ENCODE measurements at regions not wholly inside any gene's neighbourhood (a gene's known extent, or its start where the extent isn't known, plus 50 kb on each side); places are given as distances from the start of the nearest gene placed in this dataset.

DNA sequence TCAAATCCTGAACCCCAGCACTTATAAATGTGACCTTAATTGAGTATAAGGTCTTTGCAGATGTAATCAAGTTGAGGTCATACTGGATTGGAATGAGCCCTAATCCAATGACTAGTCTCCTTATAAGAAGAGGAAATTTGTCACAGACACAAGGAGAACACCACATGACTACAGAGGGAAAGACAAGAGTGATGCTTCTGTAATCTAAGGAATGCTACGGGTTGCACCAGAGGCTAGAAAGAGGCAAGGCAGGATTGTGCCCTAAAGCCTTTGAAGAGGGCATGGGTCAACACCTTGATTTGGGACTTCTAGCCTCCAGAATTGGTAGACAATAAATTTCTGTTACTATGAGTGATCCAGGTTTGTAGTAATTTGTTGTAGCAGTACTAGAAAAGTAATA is 135.0 kb downstream of the FOXG1 start:
- TF ChIP-seq POLR2A (IDR thresholded peaks at IDR 0.05; ENCODE audit: low read length), result no peak
- TF ChIP-seq GATA1 (IDR thresholded peaks at IDR 0.05; ENCODE audit: low read depth, low read length), result no peak
- DNase-seq, result no peak

DNA sequence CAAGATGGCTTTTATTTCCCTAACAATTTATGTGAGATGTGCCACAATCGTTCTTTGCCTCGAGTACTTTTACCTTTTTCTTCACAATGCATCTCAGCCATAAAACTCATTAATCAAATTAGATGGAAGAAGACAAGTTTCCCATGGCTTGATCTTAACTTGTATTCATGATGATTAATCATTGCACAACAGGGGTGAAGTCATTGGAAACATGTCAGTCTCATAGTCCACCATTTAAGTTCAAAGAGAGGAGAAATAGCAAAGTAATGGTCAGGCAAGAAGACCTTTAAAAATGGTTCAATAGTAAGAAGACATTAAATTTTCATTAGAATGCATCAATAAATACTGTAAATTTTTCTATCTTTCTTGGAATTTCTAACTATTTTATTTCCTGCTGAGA is 136.3 kb downstream of the FOXG1 start:
- TF ChIP-seq GATA1 (IDR thresholded peaks at IDR 0.05; ENCODE audit: low read depth, low read length) (no peak), POLR2A (IDR thresholded peaks at IDR 0.05; ENCODE audit: low read length) (no peak)
- DNase-seq, result no peak

DNA sequence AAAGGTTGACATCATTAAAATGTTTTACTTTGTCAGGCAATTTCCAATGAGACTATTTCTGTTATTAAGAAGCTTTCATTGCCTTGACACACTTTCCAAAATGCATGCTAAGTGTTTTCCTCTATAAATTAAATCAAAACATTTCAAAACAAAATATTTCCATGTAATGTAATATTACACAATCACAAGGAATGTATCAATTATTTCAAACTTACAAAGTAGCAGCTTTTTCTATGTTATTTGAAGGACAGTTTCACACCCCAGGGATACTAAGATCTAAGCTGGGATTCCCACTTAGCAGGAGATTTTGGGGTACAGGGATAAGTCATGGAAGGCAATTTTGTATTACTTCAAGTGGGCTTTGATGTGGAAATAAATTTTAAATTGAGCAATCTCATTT is 144.9 kb downstream of the FOXG1 start:
- no peak for DNase-seq
- no peak for TF ChIP-seq GATA1 (IDR thresholded peaks at IDR 0.05; ENCODE audit: low read depth, low read length)
- TF ChIP-seq POLR2A (IDR thresholded peaks at IDR 0.05; ENCODE audit: low read length), result no peak

DNA sequence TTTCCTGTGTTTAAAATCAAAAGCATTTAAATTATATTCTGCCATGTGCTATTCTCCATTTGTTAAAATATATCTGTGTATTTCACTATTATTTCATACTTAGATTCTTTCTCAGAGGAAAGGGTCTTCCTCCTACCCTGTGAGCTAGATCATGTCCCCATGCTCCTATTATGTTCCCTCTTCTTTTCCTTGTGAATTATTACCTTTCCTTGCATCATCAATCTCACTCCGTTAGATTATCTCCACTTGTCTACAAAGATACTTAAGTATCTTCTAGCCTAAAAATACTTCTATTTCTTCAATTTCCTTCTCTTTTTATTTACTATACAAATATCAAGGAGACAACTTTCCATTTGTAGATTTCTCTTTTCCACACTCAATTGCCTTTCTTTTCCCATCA is 146.5 kb downstream of the FOXG1 start:
- TF ChIP-seq GATA1 (IDR thresholded peaks at IDR 0.05; ENCODE audit: low read depth, low read length), result no peak
- no peak for TF ChIP-seq POLR2A (IDR thresholded peaks at IDR 0.05; ENCODE audit: low read length)
- no peak for DNase-seq

- DNase-seq, result no peak
- TF ChIP-seq POLR2A (IDR thresholded peaks at IDR 0.05; ENCODE audit: low read length) (no peak), GATA1 (IDR thresholded peaks at IDR 0.05; ENCODE audit: low read depth, low read length) (no peak)
These were observed 159.5 kb downstream of the FOXG1 start for GRCh38 chr14:28926122-28926521.

GRCh38 chr14:28931999-28932398 is 165.4 kb downstream of the FOXG1 start:
- no peak for DNase-seq
- TF ChIP-seq GATA1 (IDR thresholded peaks at IDR 0.05; ENCODE audit: low read depth, low read length), result no peak
- no peak for TF ChIP-seq POLR2A (IDR thresholded peaks at IDR 0.05; ENCODE audit: low read length)

DNA sequence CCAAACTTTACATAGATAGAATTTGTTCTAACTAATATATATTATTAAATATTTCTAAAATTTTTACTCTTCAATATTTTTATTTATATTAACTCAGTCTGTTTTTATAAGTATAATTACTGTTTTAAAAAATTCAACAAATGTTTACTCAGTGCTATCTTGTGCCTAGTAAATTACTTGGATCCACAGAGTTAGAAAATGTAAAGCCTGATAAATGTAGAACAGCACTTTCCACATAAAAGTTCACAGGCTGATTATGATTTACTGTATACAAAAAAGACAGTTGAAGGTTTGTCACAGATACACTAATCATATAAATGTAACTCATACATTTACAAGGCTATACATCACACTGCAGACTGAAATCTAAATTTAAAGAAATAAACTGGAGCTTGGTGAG is 170.0 kb downstream of the FOXG1 start:
- no peak for TF ChIP-seq GATA1 (IDR thresholded peaks at IDR 0.05; ENCODE audit: low read depth, low read length)
- DNase-seq, result no peak

GRCh38 chr14:28941758-28942157 is 175.2 kb downstream of the FOXG1 start:
- TF ChIP-seq GATA1 (IDR thresholded peaks at IDR 0.05; ENCODE audit: low read depth, low read length) (no peak), POLR2A (IDR thresholded peaks at IDR 0.05; ENCODE audit: low read length) (no peak)
- no peak for DNase-seq

GRCh38 chr14:28944605-28945004 is 178.0 kb downstream of the FOXG1 start:
- no peak for DNase-seq

DNA sequence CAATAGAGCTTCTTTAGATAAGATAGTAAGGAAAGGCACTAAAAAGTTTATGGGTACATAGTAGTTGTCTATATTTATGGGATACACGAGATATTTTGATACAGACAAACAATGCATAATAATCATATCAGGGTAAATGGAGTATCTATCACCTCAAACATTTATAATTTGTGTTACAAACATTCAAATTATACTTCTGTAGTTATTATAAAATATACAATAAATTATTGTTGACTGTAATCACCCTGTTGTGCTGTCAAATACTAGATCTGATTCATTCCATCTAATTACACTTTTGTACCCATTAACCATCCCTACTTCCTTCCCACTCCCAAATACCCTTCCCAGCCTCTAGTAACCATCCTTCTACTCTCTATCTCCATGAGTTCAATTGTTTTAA is 179.7 kb downstream of the FOXG1 start:
- no peak for DNase-seq

More at GRCh38 chr14:28944605-28945004, 178.0 kb downstream of the FOXG1 start:
- TF ChIP-seq GATA1 (IDR thresholded peaks at IDR 0.05; ENCODE audit: low read depth, low read length) (no peak), POLR2A (IDR thresholded peaks at IDR 0.05; ENCODE audit: low read length) (no peak)

GRCh38 chr14:28949503-28949902 is 182.9 kb downstream of the FOXG1 start:
- TF ChIP-seq GATA1 (IDR thresholded peaks at IDR 0.05; ENCODE audit: low read depth, low read length) (no peak), POLR2A (IDR thresholded peaks at IDR 0.05; ENCODE audit: low read length) (no peak)
- no peak for DNase-seq

More for the DNA sequence above, 179.7 kb downstream of the FOXG1 start:
- TF ChIP-seq POLR2A (IDR thresholded peaks at IDR 0.05; ENCODE audit: low read length) (no peak), GATA1 (IDR thresholded peaks at IDR 0.05; ENCODE audit: low read depth, low read length) (no peak)

DNA sequence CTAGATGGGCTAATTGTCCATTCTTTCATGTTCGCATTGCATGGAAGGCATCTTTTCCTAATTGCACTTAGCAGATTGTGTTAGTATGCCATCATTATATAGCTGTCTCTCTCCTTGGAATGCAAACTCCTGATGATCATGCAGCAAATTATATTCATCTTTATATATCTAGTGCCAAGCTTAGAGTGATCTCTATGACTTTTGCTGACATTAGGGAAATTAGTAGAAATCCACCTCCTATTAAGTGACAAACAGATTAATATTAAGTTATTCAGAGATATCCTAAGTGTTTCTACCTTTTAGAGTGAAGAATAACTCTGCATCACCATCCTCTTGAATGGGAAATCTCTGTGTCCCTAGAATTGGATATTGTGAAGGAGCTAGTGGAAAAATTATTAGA is 185.6 kb downstream of the FOXG1 start:
- no peak for DNase-seq
- no peak for TF ChIP-seq GATA1 (IDR thresholded peaks at IDR 0.05; ENCODE audit: low read depth, low read length)
- TF ChIP-seq POLR2A (IDR thresholded peaks at IDR 0.05; ENCODE audit: low read length), result no peak

- no peak for TF ChIP-seq POLR2A (IDR thresholded peaks at IDR 0.05; ENCODE audit: low read length)
- no peak for TF ChIP-seq GATA1 (IDR thresholded peaks at IDR 0.05; ENCODE audit: low read depth, low read length)
- no peak for DNase-seq
These were observed 186.1 kb downstream of the FOXG1 start for GRCh38 chr14:28952666-28953065.

DNA sequence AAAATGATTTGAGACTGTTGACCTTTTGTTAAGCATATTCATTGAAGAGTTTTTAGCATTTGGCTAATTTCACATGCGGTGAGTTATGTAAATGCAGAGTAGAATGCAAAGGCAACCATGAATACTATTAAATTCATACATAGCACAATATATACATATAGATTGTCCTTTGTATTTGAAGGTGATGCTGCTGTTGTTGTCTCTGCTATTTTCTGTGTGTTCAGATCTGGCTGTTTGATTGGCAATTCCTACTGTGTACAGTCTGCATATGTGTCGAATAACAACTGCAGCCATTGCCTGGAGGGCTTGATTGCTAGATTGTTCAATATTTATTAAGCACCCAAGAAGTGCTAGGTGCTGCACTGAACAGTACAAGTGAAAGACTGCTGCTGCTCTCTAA is 187.4 kb downstream of the FOXG1 start:
- no peak for DNase-seq
- TF ChIP-seq GATA1 (IDR thresholded peaks at IDR 0.05; ENCODE audit: low read depth, low read length), result no peak
- no peak for TF ChIP-seq POLR2A (IDR thresholded peaks at IDR 0.05; ENCODE audit: low read length)

DNA sequence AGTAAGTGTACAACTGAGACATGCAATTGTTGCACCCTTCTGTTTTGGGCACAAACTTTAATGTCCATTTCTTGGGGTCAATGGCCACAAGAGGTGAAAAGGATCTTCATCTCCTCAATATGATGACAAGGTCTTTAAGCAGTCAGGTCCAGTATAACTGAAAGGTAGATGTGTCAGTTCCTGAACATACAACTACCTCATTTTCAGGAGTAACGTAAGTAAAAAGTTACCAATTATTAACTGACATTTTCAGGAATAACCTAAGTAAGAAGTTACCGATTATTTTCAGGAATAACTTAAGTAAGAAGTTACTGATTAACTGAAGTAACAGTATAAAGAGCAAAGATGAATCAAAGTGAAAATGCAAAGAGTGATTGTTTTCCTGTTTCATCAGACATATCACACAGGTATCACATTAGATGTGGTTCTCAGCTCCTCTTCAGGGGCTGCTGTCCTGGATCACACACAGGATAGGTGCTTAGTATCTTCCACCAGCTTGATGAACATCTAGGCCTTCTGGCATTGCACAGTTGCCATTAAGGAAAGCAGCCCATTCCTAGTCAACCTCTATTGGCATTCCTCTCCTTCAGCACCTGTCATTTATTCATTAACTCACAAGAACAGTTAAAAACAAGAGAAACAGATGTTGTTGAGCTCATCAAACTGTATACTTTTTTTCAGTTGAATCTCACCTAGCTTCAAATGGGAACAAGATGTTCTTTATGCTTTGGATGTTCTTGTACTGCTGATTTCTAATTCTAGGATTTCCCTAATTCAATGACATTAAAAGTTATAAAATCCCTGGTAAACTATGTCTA is 200.0 kb downstream of the FOXG1 start:
- no peak for TF ChIP-seq GATA1 (IDR thresholded peaks at IDR 0.05; ENCODE audit: low read depth, low read length)
- TF ChIP-seq POLR2A (IDR thresholded peaks at IDR 0.05; ENCODE audit: low read length), result no peak
- DNase-seq, result no peak
